ENCODE measurements at regions not wholly inside any gene's neighbourhood (a gene's known extent, or its start where the extent isn't known, plus 50 kb on each side); places are given as distances from the start of the nearest gene placed in this dataset.
"Not testable (repeated sequence)": the region's sequence is repeated elsewhere in the genome, so short reads cannot be mapped to it uniquely, and the experiment has no call there.

DNA sequence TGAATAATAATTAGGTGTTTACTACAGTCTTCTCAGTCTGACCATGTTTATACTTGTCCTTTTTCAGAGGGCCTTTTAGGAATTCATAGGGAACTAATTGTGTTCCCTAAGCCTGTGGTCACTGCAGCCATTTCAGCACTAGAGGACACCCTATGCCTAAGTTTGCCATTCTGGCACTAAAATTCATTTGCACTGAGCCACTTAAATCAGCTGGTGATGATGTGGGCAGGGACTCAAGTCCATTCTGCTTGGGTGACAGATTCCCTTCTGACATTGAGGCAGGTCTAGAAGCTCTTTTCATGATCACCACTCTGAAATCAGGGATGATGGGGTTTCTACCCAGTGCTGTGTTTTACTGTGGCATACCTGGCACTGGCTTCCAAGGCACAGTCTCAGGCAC, 1178.9 kb upstream of the DIAPH2 start:
- H3K23ac ChIP-seq (ENCODE audit: low read length) = no peak overlapping the region
- no peaks in the 10 kb centered on the region for H3K79me2 ChIP-seq (ENCODE audit: control insufficient read depth, insufficient read depth, low read length, poor library complexity)
- H3K4me2 ChIP-seq (ENCODE audit: low read length) = no peak overlapping the region
- no peak overlapping the region for H4K8ac ChIP-seq (ENCODE audit: low read depth, low read length)
- no peaks in the 10 kb centered on the region for H3K36me3 ChIP-seq (ENCODE audit: control insufficient read depth in 1 of 2, insufficient read depth in 2 of 2, low read length in 2 of 2)
- no peak overlapping the region for H4K12ac ChIP-seq (ENCODE audit: low read depth, low read length)
- H2AFZ ChIP-seq (ENCODE audit: insufficient read depth, low read length, poor library complexity) = no peak overlapping the region
- no peak for DNase-seq
- H3K4me1 ChIP-seq (ENCODE audit: control insufficient read depth in 1 of 2, insufficient read depth in 2 of 2, low read length in 2 of 2) = no peaks in the 10 kb centered on the region
- H3K4ac ChIP-seq (ENCODE audit: low read depth, low read length) = no peak overlapping the region
- H3K9ac ChIP-seq (ENCODE audit: low read length) = no peak overlapping the region
- H3K4me3 ChIP-seq (ENCODE audit: low read depth, low read length) = no peak overlapping the region
- H2BK5ac ChIP-seq (ENCODE audit: low read depth, low read length, poor library complexity) = no peak overlapping the region
- no peak overlapping the region for H2BK12ac ChIP-seq (ENCODE audit: low read length)
- no peak overlapping the region for H2BK120ac ChIP-seq (ENCODE audit: insufficient read depth, low read length, poor library complexity)
- no peaks in the 10 kb centered on the region for H3K9me3 ChIP-seq (ENCODE audit: insufficient read depth, low read depth, low read length)
- H3K27ac ChIP-seq (ENCODE audit: low read depth, low read length) = no peak overlapping the region
- no peak overlapping the region for H4K91ac ChIP-seq (ENCODE audit: low read depth, low read length)
- no peaks in the 10 kb centered on the region for H3K27me3 ChIP-seq (ENCODE audit: insufficient read depth, low read length)
- H3K79me1 ChIP-seq (ENCODE audit: low read length) = no peaks in the 10 kb centered on the region
- no peak overlapping the region for H3K18ac ChIP-seq (ENCODE audit: low read length)
- H3K14ac ChIP-seq (ENCODE audit: low read length) = no peak overlapping the region
- no peak overlapping the region for H2AK5ac ChIP-seq (ENCODE audit: low read length)

DNA sequence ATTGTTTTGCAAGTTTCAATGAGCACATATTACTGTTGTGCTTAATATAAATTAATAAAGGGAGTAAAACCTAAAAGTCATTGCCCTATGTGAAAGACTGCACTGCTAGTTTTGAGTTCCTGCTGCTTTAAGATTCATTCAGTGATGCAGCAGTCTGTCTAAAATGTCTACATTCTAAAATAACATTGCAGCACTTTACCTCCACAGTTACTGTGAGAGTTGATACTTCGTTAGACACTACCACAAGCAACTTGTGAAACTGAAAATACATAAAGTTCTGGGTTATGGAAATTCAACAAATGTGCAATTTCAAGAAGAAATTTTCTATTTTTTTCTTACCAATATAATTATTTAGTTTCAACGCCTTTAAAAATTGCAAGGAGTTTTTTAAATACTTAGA, 1175.2 kb upstream of the DIAPH2 start:
- H3K4me3 ChIP-seq (ENCODE audit: low read depth, low read length) = no peak overlapping the region
- H3K36me3 ChIP-seq (ENCODE audit: control insufficient read depth in 1 of 2, insufficient read depth in 2 of 2, low read length in 2 of 2) = no peaks in the 10 kb centered on the region
- no peak overlapping the region for H4K12ac ChIP-seq (ENCODE audit: low read depth, low read length)
- no peaks in the 10 kb centered on the region for H3K27me3 ChIP-seq (ENCODE audit: insufficient read depth, low read length)
- no CpG with 5 or more reads among the region's 2 CpGs for WGBS (ENCODE audit: extremely low coverage, insufficient coverage, insufficient read length)
- no peak overlapping the region for H4K91ac ChIP-seq (ENCODE audit: low read depth, low read length)
- H3K14ac ChIP-seq (ENCODE audit: low read length) = no peak overlapping the region
- no peak overlapping the region for H3K4me2 ChIP-seq (ENCODE audit: low read length)
- H3K27ac ChIP-seq (ENCODE audit: low read depth, low read length) = no peak overlapping the region
- no peaks in the 10 kb centered on the region for H3K9me3 ChIP-seq (ENCODE audit: insufficient read depth, low read depth, low read length)
- H2BK12ac ChIP-seq (ENCODE audit: low read length) = no peak overlapping the region
- no peaks in the 10 kb centered on the region for H3K4me1 ChIP-seq (ENCODE audit: control insufficient read depth in 1 of 2, insufficient read depth in 2 of 2, low read length in 2 of 2)
- H2AFZ ChIP-seq (ENCODE audit: insufficient read depth, low read length, poor library complexity) = no peak overlapping the region
- H3K79me2 ChIP-seq (ENCODE audit: control insufficient read depth, insufficient read depth, low read length, poor library complexity) = no peaks in the 10 kb centered on the region
- H3K9ac ChIP-seq (ENCODE audit: low read length) = no peak overlapping the region
- no peak overlapping the region for H3K18ac ChIP-seq (ENCODE audit: low read length)
- DNase-seq = no peak
- H3K23ac ChIP-seq (ENCODE audit: low read length) = no peak overlapping the region
- no peak overlapping the region for H2BK120ac ChIP-seq (ENCODE audit: insufficient read depth, low read length, poor library complexity)
- no peak overlapping the region for H3K4ac ChIP-seq (ENCODE audit: low read depth, low read length)
- no peak overlapping the region for H2BK5ac ChIP-seq (ENCODE audit: low read depth, low read length, poor library complexity)
- H2AK5ac ChIP-seq (ENCODE audit: low read length) = no peak overlapping the region
- H3K79me1 ChIP-seq (ENCODE audit: low read length) = no peaks in the 10 kb centered on the region
- H4K8ac ChIP-seq (ENCODE audit: low read depth, low read length) = no peak overlapping the region

DNA sequence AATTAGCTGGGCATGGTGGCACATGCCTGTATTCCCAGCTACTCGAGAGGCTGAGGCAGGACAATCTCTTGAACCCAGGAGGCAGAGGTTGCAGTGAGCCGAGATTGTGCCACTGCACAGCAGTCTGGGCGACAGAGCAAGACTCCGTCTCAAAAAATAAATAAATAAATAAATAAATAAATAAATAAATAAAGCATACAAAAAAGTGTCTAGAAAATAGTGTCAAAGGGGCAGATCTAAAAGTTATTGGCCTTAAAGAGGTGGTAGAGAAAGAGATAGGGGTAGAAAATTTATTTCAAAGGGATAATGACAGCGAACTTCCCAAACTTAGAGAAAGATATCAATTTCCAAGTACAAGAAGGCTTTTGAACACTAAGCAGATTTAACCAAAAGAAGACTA, 1160.6 kb upstream of the DIAPH2 start:
- not testable (repeated sequence) for H3K18ac ChIP-seq (ENCODE audit: low read length); H4K91ac ChIP-seq (ENCODE audit: low read depth, low read length); DNase-seq; H3K4me2 ChIP-seq (ENCODE audit: low read length); H2BK5ac ChIP-seq (ENCODE audit: low read depth, low read length, poor library complexity); H4K8ac ChIP-seq (ENCODE audit: low read depth, low read length); H3K27ac ChIP-seq (ENCODE audit: low read depth, low read length); H3K4me3 ChIP-seq (ENCODE audit: low read depth, low read length); H3K36me3 ChIP-seq (ENCODE audit: control insufficient read depth in 1 of 2, insufficient read depth in 2 of 2, low read length in 2 of 2); H3K4ac ChIP-seq (ENCODE audit: low read depth, low read length); H3K9me3 ChIP-seq (ENCODE audit: insufficient read depth, low read depth, low read length); H4K12ac ChIP-seq (ENCODE audit: low read depth, low read length); H3K9ac ChIP-seq (ENCODE audit: low read length); H2BK120ac ChIP-seq (ENCODE audit: insufficient read depth, low read length, poor library complexity); H3K27me3 ChIP-seq (ENCODE audit: insufficient read depth, low read length); H3K23ac ChIP-seq (ENCODE audit: low read length); H2BK12ac ChIP-seq (ENCODE audit: low read length); H3K79me1 ChIP-seq (ENCODE audit: low read length); H2AFZ ChIP-seq (ENCODE audit: insufficient read depth, low read length, poor library complexity); H3K4me1 ChIP-seq (ENCODE audit: control insufficient read depth in 1 of 2, insufficient read depth in 2 of 2, low read length in 2 of 2); H3K14ac ChIP-seq (ENCODE audit: low read length); H3K79me2 ChIP-seq (ENCODE audit: control insufficient read depth, insufficient read depth, low read length, poor library complexity); H2AK5ac ChIP-seq (ENCODE audit: low read length)
- WGBS (ENCODE audit: extremely low coverage, insufficient coverage, insufficient read length) = no CpG with 5 or more reads among the region's 5 CpGs

DNA sequence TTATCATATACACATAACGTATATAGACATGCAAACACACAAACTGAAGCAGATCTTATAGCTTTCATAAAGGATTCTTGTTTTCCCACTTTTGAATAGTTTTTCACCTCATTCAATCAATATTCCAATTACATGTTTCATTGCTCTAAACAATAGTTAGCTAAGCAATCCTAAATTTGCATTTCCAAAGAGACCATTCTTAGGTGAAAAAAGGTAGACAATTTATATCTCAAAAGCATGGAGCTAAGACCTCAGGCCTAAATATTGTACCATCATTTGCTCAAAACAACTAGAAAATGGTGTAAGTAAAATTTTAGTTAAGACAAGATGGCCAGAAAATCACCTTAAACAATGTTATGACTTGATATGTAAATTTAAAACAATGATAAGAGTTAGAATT, 1148.5 kb upstream of the DIAPH2 start:
- WGBS (ENCODE audit: extremely low coverage, insufficient coverage, insufficient read length) = no CpG with 5 or more reads among the region's 1 CpG
- no peak overlapping the region for H4K8ac ChIP-seq (ENCODE audit: low read depth, low read length)
- H3K79me1 ChIP-seq (ENCODE audit: low read length) = no peaks in the 10 kb centered on the region
- H3K9me3 ChIP-seq (ENCODE audit: insufficient read depth, low read depth, low read length) = no peaks in the 10 kb centered on the region
- no peaks in the 10 kb centered on the region for H3K27me3 ChIP-seq (ENCODE audit: insufficient read depth, low read length)
- no peak overlapping the region for H2BK12ac ChIP-seq (ENCODE audit: low read length)
- no peak overlapping the region for H3K9ac ChIP-seq (ENCODE audit: low read length)
- H3K18ac ChIP-seq (ENCODE audit: low read length) = no peak overlapping the region
- no peaks in the 10 kb centered on the region for H3K36me3 ChIP-seq (ENCODE audit: control insufficient read depth in 1 of 2, insufficient read depth in 2 of 2, low read length in 2 of 2)
- no peak overlapping the region for H3K27ac ChIP-seq (ENCODE audit: low read depth, low read length)
- no peak for DNase-seq
- no peak overlapping the region for H3K4me2 ChIP-seq (ENCODE audit: low read length)
- no peak overlapping the region for H2AFZ ChIP-seq (ENCODE audit: insufficient read depth, low read length, poor library complexity)
- no peak overlapping the region for H2BK5ac ChIP-seq (ENCODE audit: low read depth, low read length, poor library complexity)
- H4K12ac ChIP-seq (ENCODE audit: low read depth, low read length) = no peak overlapping the region
- H2AK5ac ChIP-seq (ENCODE audit: low read length) = no peak overlapping the region
- no peak overlapping the region for H3K4me3 ChIP-seq (ENCODE audit: low read depth, low read length)
- no peaks in the 10 kb centered on the region for H3K79me2 ChIP-seq (ENCODE audit: control insufficient read depth, insufficient read depth, low read length, poor library complexity)
- H3K4me1 ChIP-seq (ENCODE audit: control insufficient read depth in 1 of 2, insufficient read depth in 2 of 2, low read length in 2 of 2) = no peaks in the 10 kb centered on the region
- H3K14ac ChIP-seq (ENCODE audit: low read length) = no peak overlapping the region
- no peak overlapping the region for H4K91ac ChIP-seq (ENCODE audit: low read depth, low read length)
- no peak overlapping the region for H2BK120ac ChIP-seq (ENCODE audit: insufficient read depth, low read length, poor library complexity)
- no peak overlapping the region for H3K4ac ChIP-seq (ENCODE audit: low read depth, low read length)
- no peak overlapping the region for H3K23ac ChIP-seq (ENCODE audit: low read length)

DNA sequence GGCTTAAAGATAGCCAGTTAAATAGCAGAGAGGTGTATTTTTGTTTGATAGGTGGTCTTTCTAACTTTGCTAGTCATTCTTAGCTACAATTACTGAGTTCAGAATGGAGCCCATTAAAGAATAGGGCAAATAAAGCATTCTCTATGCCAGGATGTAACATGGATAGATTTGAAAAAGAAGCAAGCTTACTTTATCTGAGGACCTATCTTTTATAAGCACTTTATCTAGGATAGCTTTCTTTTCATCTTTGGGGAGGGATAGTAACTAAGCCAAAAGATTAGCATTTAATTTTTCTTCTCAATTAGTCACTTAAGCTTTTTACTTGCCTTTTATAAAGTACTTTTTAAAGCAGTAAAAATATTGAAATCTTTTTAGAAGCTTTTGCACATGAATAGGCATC, 1148.0 kb upstream of the DIAPH2 start:
- Histone ChIP-seq H4K12ac (ENCODE audit: low read depth, low read length) (no peak overlapping the region), H4K8ac (ENCODE audit: low read depth, low read length) (no peak overlapping the region), H3K79me2 (ENCODE audit: control insufficient read depth, insufficient read depth, low read length, poor library complexity) (no peaks in the 10 kb centered on the region), H3K9ac (ENCODE audit: low read length) (no peak overlapping the region), H3K36me3 (ENCODE audit: control insufficient read depth in 1 of 2, insufficient read depth in 2 of 2, low read length in 2 of 2) (no peaks in the 10 kb centered on the region), H3K4me2 (ENCODE audit: low read length) (no peak overlapping the region), H3K27me3 (ENCODE audit: insufficient read depth, low read length) (no peaks in the 10 kb centered on the region), H2BK120ac (ENCODE audit: insufficient read depth, low read length, poor library complexity) (no peak overlapping the region), H2AK5ac (ENCODE audit: low read length) (no peak overlapping the region), H2BK12ac (ENCODE audit: low read length) (no peak overlapping the region), H2AFZ (ENCODE audit: insufficient read depth, low read length, poor library complexity) (no peak overlapping the region), H3K18ac (ENCODE audit: low read length) (no peak overlapping the region), H4K91ac (ENCODE audit: low read depth, low read length) (no peak overlapping the region), H3K4me3 (ENCODE audit: low read depth, low read length) (no peak overlapping the region), H3K9me3 (ENCODE audit: insufficient read depth, low read depth, low read length) (no peaks in the 10 kb centered on the region), H3K23ac (ENCODE audit: low read length) (no peak overlapping the region), H3K4ac (ENCODE audit: low read depth, low read length) (no peak overlapping the region), H3K4me1 (ENCODE audit: control insufficient read depth in 1 of 2, insufficient read depth in 2 of 2, low read length in 2 of 2) (no peaks in the 10 kb centered on the region), H2BK5ac (ENCODE audit: low read depth, low read length, poor library complexity) (no peak overlapping the region), H3K79me1 (ENCODE audit: low read length) (no peaks in the 10 kb centered on the region), H3K27ac (ENCODE audit: low read depth, low read length) (no peak overlapping the region), H3K14ac (ENCODE audit: low read length) (no peak overlapping the region)
- DNase-seq = no peak

Measured in trophoblast cell (in vitro differentiated cells and primary cell).